ENCODE measurements at regions not wholly inside any gene's neighbourhood (a gene's known extent, or its start where the extent isn't known, plus 50 kb on each side); places are given as distances from the start of the nearest gene placed in this dataset.

GRCh38 chr2:133753665-133754064 lies 185.4 kb upstream of the NCKAP5 start:
- H3K4me3 ChIP-seq (ENCODE audit: low read depth, low read length, poor library complexity, severe bottlenecking) = no peak overlapping the region
- DNase-seq (ENCODE audit: low spot score) = peak; percentile 23
- H3K4me1 ChIP-seq (ENCODE audit: insufficient read depth, low read length, poor library complexity, severe bottlenecking) = peaks cover 15% of the 10 kb centered on the region
- CTCF ChIA-PET = no interaction called here
- no peak overlapping the region for H3K27ac ChIP-seq (ENCODE audit: low read depth, low read length, poor library complexity, severe bottlenecking)
- intact Hi-C loops (cut with micrococcal nuclease; ENCODE audit: unreplicated experiment) = no loop called here
- POLR2A ChIA-PET (ENCODE audit: low non-redundant PET) = no interaction called here
- no TSS peak for BruUV-seq (replicated peaks)
- no peaks in the 10 kb centered on the region for H3K27me3 ChIP-seq (replicated peaks; ENCODE audit: insufficient read depth, low read depth, low read length, poor library complexity)
- no peak for TF ChIP-seq EZH2 (IDR thresholded peaks at IDR 0.05; ENCODE audit: borderline replicate concordance, low read depth, low read length, poor library complexity, severe bottlenecking)
- no peak for TF ChIP-seq CTCF (conservative IDR thresholded peaks at IDR 0.05; ENCODE audit: low read depth, low read length)
- H3K36me3 ChIP-seq (ENCODE audit: insufficient read depth, low read length, poor library complexity, severe bottlenecking) = no peaks in the 10 kb centered on the region
- no peaks in the 10 kb centered on the region for H3K9me3 ChIP-seq (ENCODE audit: low read depth, low read length, poor library complexity, severe bottlenecking)

GRCh38 chr2:133755480-133756300 lies 187.4 kb upstream of the NCKAP5 start:
- Histone ChIP-seq H3K9me3 (ENCODE audit: low read depth, low read length, poor library complexity, severe bottlenecking) (no peaks in the 10 kb centered on the region), H3K27ac (ENCODE audit: low read depth, low read length, poor library complexity, severe bottlenecking) (peak overlapping the region; percentile 59), H3K27me3 (replicated peaks; ENCODE audit: insufficient read depth, low read depth, low read length, poor library complexity) (no peaks in the 10 kb centered on the region), H3K4me1 (ENCODE audit: insufficient read depth, low read length, poor library complexity, severe bottlenecking) (peaks cover 15% of the 10 kb centered on the region), H3K36me3 (ENCODE audit: insufficient read depth, low read length, poor library complexity, severe bottlenecking) (no peaks in the 10 kb centered on the region), H3K4me3 (ENCODE audit: low read depth, low read length, poor library complexity, severe bottlenecking) (no peak overlapping the region)
- no TSS peak for BruUV-seq (replicated peaks)
- intact Hi-C loops (cut with micrococcal nuclease; ENCODE audit: unreplicated experiment) = no loop called here
- ChIA-PET CTCF (interaction anchor here (0.6 kb wide), 1 partner anchor 24 kb away, joined by 3 read pairs; no protein-coding TSS in a partner anchor), POLR2A (ENCODE audit: low non-redundant PET) (no interaction called here)
- TF ChIP-seq EZH2 (IDR thresholded peaks at IDR 0.05; ENCODE audit: borderline replicate concordance, low read depth, low read length, poor library complexity, severe bottlenecking) = no peak
- no peak for TF ChIP-seq CTCF (conservative IDR thresholded peaks at IDR 0.05; ENCODE audit: low read depth, low read length)
- peak; percentile 78 for DNase-seq (ENCODE audit: low spot score)

DNA sequence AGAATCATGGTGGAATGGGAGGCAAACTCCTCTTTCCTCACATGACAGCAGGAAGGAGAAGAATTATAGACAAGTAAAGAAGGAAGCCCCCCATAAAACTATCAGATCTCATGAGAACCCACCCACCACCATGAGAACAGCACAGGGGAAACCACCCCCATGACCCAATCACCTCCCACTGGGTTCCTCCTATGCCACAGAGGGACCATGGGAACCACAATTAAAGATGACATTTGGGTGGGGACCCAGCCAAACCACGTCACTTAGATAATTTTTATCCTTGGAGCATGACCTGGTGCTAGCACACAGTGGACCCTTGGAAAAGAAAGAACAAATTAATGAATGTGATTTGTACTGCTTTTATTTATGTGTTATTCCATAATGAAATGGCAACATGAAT lies 188.6 kb upstream of the NCKAP5 start:
- H3K36me3 ChIP-seq (ENCODE audit: insufficient read depth, low read length, poor library complexity, severe bottlenecking) = no peaks in the 10 kb centered on the region
- H3K9me3 ChIP-seq (ENCODE audit: low read depth, low read length, poor library complexity, severe bottlenecking) = no peaks in the 10 kb centered on the region
- intact Hi-C loops (cut with micrococcal nuclease; ENCODE audit: unreplicated experiment) = no loop called here
- no peak overlapping the region for H3K4me3 ChIP-seq (ENCODE audit: low read depth, low read length, poor library complexity, severe bottlenecking)
- BruUV-seq (replicated peaks) = no TSS peak
- ChIA-PET POLR2A (ENCODE audit: low non-redundant PET) (no interaction called here), CTCF (no interaction called here)
- DNase-seq (ENCODE audit: low spot score) = no peak
- no peak for TF ChIP-seq EZH2 (IDR thresholded peaks at IDR 0.05; ENCODE audit: borderline replicate concordance, low read depth, low read length, poor library complexity, severe bottlenecking)
- no peak for TF ChIP-seq CTCF (conservative IDR thresholded peaks at IDR 0.05; ENCODE audit: low read depth, low read length)
- H3K27ac ChIP-seq (ENCODE audit: low read depth, low read length, poor library complexity, severe bottlenecking) = no peak overlapping the region
- peaks cover 15% of the 10 kb centered on the region for H3K4me1 ChIP-seq (ENCODE audit: insufficient read depth, low read length, poor library complexity, severe bottlenecking)
- no peaks in the 10 kb centered on the region for H3K27me3 ChIP-seq (replicated peaks; ENCODE audit: insufficient read depth, low read depth, low read length, poor library complexity)

Data from A673 (cell line).